OCI-LY7 (cell line): ENCODE measurements at regions not wholly inside any gene's neighbourhood (a gene's known extent, or its start where the extent isn't known, plus 50 kb on each side); places are given as distances from the start of the nearest gene placed in this dataset.

Experiments
- CTCF ChIP-seq: fragments of 200-600 bp; sonication (generic); conservative IDR thresholded peaks from 2 replicates; pipeline ENCODE4 v1.5.1; 2014; ENCODE audit warnings: mild to moderate bottlenecking, antibody characterized with exemption, low read length, moderate library complexity, mixed read lengths
- EZH2phosphoT487 ChIP-seq: fragments of 200-600 bp; sonication (generic); IDR thresholded peaks from 2 replicates; pipeline ENCODE4 v1.6.1; 2018; ENCODE audit warnings: low read depth, borderline replicate concordance, mild to moderate bottlenecking, mixed run types, antibody characterized with exemption, low read length, moderate library complexity, mixed read lengths

GRCh38 chr21:28699186-28699585 lies 293.5 kb downstream of the LTN1 start:
- TF ChIP-seq CTCF (no peak), EZH2phosphoT487 (no peak)
